ENCODE measurements at regions not wholly inside any gene's neighbourhood (a gene's known extent, or its start where the extent isn't known, plus 50 kb on each side); places are given as distances from the start of the nearest gene placed in this dataset.

GRCh38 chr5:164742025-164742424 lies 1236.6 kb downstream of the MAT2B start:
- TF ChIP-seq CTCF (IDR thresholded peaks at IDR 0.05; ENCODE audit: low read length), result no peak
- no peak for TF ChIP-seq EZH2 (IDR thresholded peaks at IDR 0.05; ENCODE audit: borderline replicate concordance, low read length)
